SU-DHL-6 (cell line): ENCODE measurements at regions not wholly inside any gene's neighbourhood (a gene's known extent, or its start where the extent isn't known, plus 50 kb on each side); places are given as distances from the start of the nearest gene placed in this dataset.

Experiments
- H2AFZ ChIP-seq: fragments of 200-600 bp; sonication (generic); 2 replicates; pipeline ENCODE4 v1.6.1; 2014; ENCODE audit warnings: low read depth, mild to moderate bottlenecking, moderate library complexity, mixed read lengths, antibody characterized with exemption, low read length; ENCODE audit not compliant: severe bottlenecking
- H3F3A ChIP-seq: fragments of 200-600 bp; shearing (Covaris generic); 2 replicates; pipeline ENCODE4 v1.6.0; 2016; ENCODE audit warnings: antibody characterized with exemption, mild to moderate bottlenecking; ENCODE audit not compliant: insufficient read depth
- H3K27ac ChIP-seq: fragments of 200-600 bp; sonication (generic); 2 replicates; pipeline ENCODE4 v1.5.1; 2016; ENCODE audit warnings: low read depth, mild to moderate bottlenecking, low read length, moderate library complexity, mixed read lengths
- H3K27me3 ChIP-seq: fragments of 200-600 bp; sonication (generic), shearing (Covaris generic); 2 replicates; pipeline ENCODE4 v1.6.0; 2014; ENCODE audit warnings: mild to moderate bottlenecking, low read length
- H3K36me3 ChIP-seq: fragments of 200-600 bp; sonication (generic); 2 replicates; pipeline ENCODE4 v1.6.1; 2014; ENCODE audit warnings: mild to moderate bottlenecking, low read length, mixed read lengths
- H3K4me2 ChIP-seq: fragments of 300-600, 200-600 bp; shearing (Covaris generic), sonication (generic); 2 replicates; pipeline ENCODE4 v1.6.0; 2014; ENCODE audit warnings: low read length, low read depth, mild to moderate bottlenecking; ENCODE audit not compliant: poor library complexity, severe bottlenecking
- H3K4me3 ChIP-seq: fragments of 200-600 bp; sonication (generic); 2 replicates; pipeline ENCODE4 v1.5.1; 2014; ENCODE audit warnings: antibody characterized with exemption, low read length, mild to moderate bottlenecking, mixed read lengths; ENCODE audit not compliant: insufficient read depth, poor library complexity, severe bottlenecking
- H3K79me2 ChIP-seq: fragments of 200-600 bp; sonication (generic); 2 replicates; pipeline ENCODE4 v1.6.1; 2014; ENCODE audit warnings: mild to moderate bottlenecking, low read length, moderate library complexity; ENCODE audit not compliant: insufficient read depth
- H3K9ac ChIP-seq: fragments of 200-600 bp; sonication (generic); 2 replicates; pipeline ENCODE4 v1.7.0; 2014; ENCODE audit warnings: mild to moderate bottlenecking, low read length
- H3K9me2 ChIP-seq: fragments of 200-600 bp; sonication (generic); replicated peaks from 2 replicates; pipeline ENCODE4 v1.6.1; 2014; ENCODE audit warnings: low read length; ENCODE audit not compliant: insufficient read depth
- H3K9me3 ChIP-seq: fragments of 200-600 bp; sonication (generic); 2 replicates; pipeline ENCODE4 v1.6.1; 2014; ENCODE audit warnings: low read length, mixed read lengths; ENCODE audit not compliant: insufficient read depth
- H4K20me1 ChIP-seq: fragments of 200-600 bp; sonication (generic); 2 replicates; pipeline ENCODE4 v1.6.1; 2014; ENCODE audit warnings: low read depth, mild to moderate bottlenecking, antibody characterized with exemption, low read length, moderate library complexity, mixed read lengths
- CTCF ChIP-seq: fragments of 200-600 bp; sonication (generic); IDR thresholded peaks from one replicate; pipeline ENCODE4 v1.5.1; 2017; ENCODE audit warnings: antibody characterized with exemption, mild to moderate bottlenecking, low read length, moderate library complexity; ENCODE audit not compliant: insufficient read depth, poor library complexity, severe bottlenecking
- EZH2phosphoT487 ChIP-seq: fragments of 200-600 bp; sonication (generic), shearing (Covaris generic); conservative IDR thresholded peaks from 2 replicates; pipeline ENCODE4 v1.6.1; 2018; ENCODE audit warnings: mild to moderate bottlenecking, antibody characterized with exemption, low read length, moderate library complexity, mixed read lengths

GRCh38 chr13:81636120-81636519, 1295.2 kb upstream of the SPRY2 start:
- no peak overlapping the region for H3K4me2 ChIP-seq
- H3K9ac ChIP-seq: no peak overlapping the region
- H3K4me3 ChIP-seq: no peak overlapping the region
- no peak overlapping the region for H3K27ac ChIP-seq
- H3K9me2 ChIP-seq: no peaks in the 10 kb centered on the region
- H4K20me1 ChIP-seq: no peaks in the 10 kb centered on the region
- no peaks in the 10 kb centered on the region for H3K79me2 ChIP-seq
- TF ChIP-seq EZH2phosphoT487 (no peak), CTCF (no peak)
- H3K9me3 ChIP-seq: no peaks in the 10 kb centered on the region
- no peaks in the 10 kb centered on the region for H3K36me3 ChIP-seq
- no peak overlapping the region for H2AFZ ChIP-seq
- H3K27me3 ChIP-seq: no peaks in the 10 kb centered on the region
- no peaks in the 10 kb centered on the region for H3F3A ChIP-seq

- H3K27me3 ChIP-seq: no peaks in the 10 kb centered on the region
- H3K79me2 ChIP-seq: no peaks in the 10 kb centered on the region
- H3K9me2 ChIP-seq: no peaks in the 10 kb centered on the region
- no peak overlapping the region for H3K4me3 ChIP-seq
- TF ChIP-seq CTCF (no peak), EZH2phosphoT487 (no peak)
- H2AFZ ChIP-seq: no peak overlapping the region
- no peak overlapping the region for H3K9ac ChIP-seq
- no peak overlapping the region for H3K27ac ChIP-seq
- no peak overlapping the region for H3K4me2 ChIP-seq
- no peaks in the 10 kb centered on the region for H3K9me3 ChIP-seq
- no peaks in the 10 kb centered on the region for H3F3A ChIP-seq
- H4K20me1 ChIP-seq: no peaks in the 10 kb centered on the region
- H3K36me3 ChIP-seq: no peaks in the 10 kb centered on the region
These were observed 1274.1 kb upstream of the SPRY2 start for GRCh38 chr13:81615031-81615430.

GRCh38 chr13:81610644-81611043, 1269.7 kb upstream of the SPRY2 start:
- Histone ChIP-seq H2AFZ (no peak overlapping the region), H3K4me2 (no peak overlapping the region), H3K4me3 (no peak overlapping the region), H3K9ac (no peak overlapping the region), H3F3A (no peaks in the 10 kb centered on the region), H4K20me1 (no peaks in the 10 kb centered on the region), H3K27ac (no peak overlapping the region), H3K9me3 (no peaks in the 10 kb centered on the region), H3K79me2 (no peaks in the 10 kb centered on the region), H3K36me3 (no peaks in the 10 kb centered on the region), H3K9me2 (no peaks in the 10 kb centered on the region), H3K27me3 (no peaks in the 10 kb centered on the region)
- TF ChIP-seq EZH2phosphoT487: no peak
- TF ChIP-seq CTCF: no peak

GRCh38 chr13:81609335-81609734, 1268.4 kb upstream of the SPRY2 start:
- Histone ChIP-seq H3K9me3 (no peaks in the 10 kb centered on the region), H2AFZ (no peak overlapping the region), H4K20me1 (no peaks in the 10 kb centered on the region), H3K4me2 (no peak overlapping the region), H3K79me2 (no peaks in the 10 kb centered on the region), H3K4me3 (no peak overlapping the region), H3K9me2 (no peaks in the 10 kb centered on the region), H3K36me3 (no peaks in the 10 kb centered on the region), H3K27ac (no peak overlapping the region), H3K9ac (no peak overlapping the region), H3F3A (no peaks in the 10 kb centered on the region), H3K27me3 (no peaks in the 10 kb centered on the region)
- no peak for TF ChIP-seq CTCF
